DND-41 (cell line): ENCODE measurements at regions not wholly inside any gene's neighbourhood (a gene's known extent, or its start where the extent isn't known, plus 50 kb on each side); places are given as distances from the start of the nearest gene placed in this dataset.

Experiments
- ATAC-seq: fragments of 200-7000 bp; cut with Tn5 transposase; 3 replicates; pipeline ENCODE4 v1.9.1; 2021; ENCODE audit warnings: low read depth; ENCODE audit not compliant: insufficient read depth
- DNase-seq: peaks from one replicate; pipeline ENCODE4 v3.0.0-alpha.2; 2020
- H2AFZ ChIP-seq: 2 replicates; pipeline ENCODE4 v1.6.0; 2012; ENCODE audit warnings: low read depth, low read length
- H3K27ac ChIP-seq: 2 replicates; pipeline ENCODE4 v1.5.1; 2012; ENCODE audit warnings: low read length, inconsistent platforms
- H3K27me3 ChIP-seq: fragments of 200-600 bp; sonication (generic); 2 replicates; pipeline ENCODE4 v1.6.0; 2012; ENCODE audit warnings: low read length, mild to moderate bottlenecking, inconsistent platforms; ENCODE audit not compliant: insufficient read depth, poor library complexity
- H3K36me3 ChIP-seq: 2 replicates; pipeline ENCODE4 v1.5.1; 2012; ENCODE audit warnings: low read length, inconsistent platforms; ENCODE audit not compliant: insufficient read depth
- H3K4me1 ChIP-seq: 2 replicates; pipeline ENCODE4 v1.5.1; 2012; ENCODE audit warnings: mild to moderate bottlenecking, low read length; ENCODE audit not compliant: insufficient read depth
- H3K4me2 ChIP-seq: 2 replicates; pipeline ENCODE4 v1.6.0; 2012; ENCODE audit warnings: mild to moderate bottlenecking, moderate library complexity, low read length, inconsistent platforms; ENCODE audit not compliant: insufficient read depth
- H3K4me3 ChIP-seq, 2 experiments: fragments of 200-600 bp in 1 of 2; shearing (Covaris generic) in 1 of 2; 2 replicates each; pipeline ENCODE4 v1.5.1; 2012 to 2016; ENCODE audit warnings: inconsistent platforms in 2 of 2, low read length in 2 of 2, mild to moderate bottlenecking in 2 of 2, low read depth in 1 of 2, moderate library complexity in 1 of 2
- H3K79me2 ChIP-seq: 2 replicates; pipeline ENCODE4 v1.6.0; 2012; ENCODE audit warnings: low read length, inconsistent platforms; ENCODE audit not compliant: insufficient read depth
- H3K9ac ChIP-seq: 2 replicates; pipeline ENCODE4 v1.6.0; 2012; ENCODE audit warnings: low read depth, mild to moderate bottlenecking, inconsistent platforms, low read length, moderate library complexity
- H3K9me3 ChIP-seq: 2 replicates; pipeline ENCODE4 v1.5.1; 2012; ENCODE audit warnings: low read length, moderate library complexity, mild to moderate bottlenecking, inconsistent platforms; ENCODE audit not compliant: insufficient read depth, severe bottlenecking
- H4K20me1 ChIP-seq: 2 replicates; pipeline ENCODE4 v1.6.0; 2012; ENCODE audit warnings: low read length; ENCODE audit not compliant: insufficient read depth
- EZH2 ChIP-seq: IDR thresholded peaks from 3 replicates; pipeline ENCODE4 v1.6.1; 2012; ENCODE audit warnings: borderline replicate concordance, low read depth, mild to moderate bottlenecking, moderate library complexity, low read length, inconsistent platforms; ENCODE audit not compliant: severe bottlenecking
- TF ChIP-seq, protein P1 (sequence below): IDR thresholded peaks from 2 replicates; pipeline ENCODE4 v1.5.1; 2012; ENCODE audit warnings: borderline replicate concordance, low read length, moderate library complexity, mild to moderate bottlenecking; ENCODE audit not compliant: poor library complexity, severe bottlenecking; ENCODE audit errors: extremely low read depth

DNA sequence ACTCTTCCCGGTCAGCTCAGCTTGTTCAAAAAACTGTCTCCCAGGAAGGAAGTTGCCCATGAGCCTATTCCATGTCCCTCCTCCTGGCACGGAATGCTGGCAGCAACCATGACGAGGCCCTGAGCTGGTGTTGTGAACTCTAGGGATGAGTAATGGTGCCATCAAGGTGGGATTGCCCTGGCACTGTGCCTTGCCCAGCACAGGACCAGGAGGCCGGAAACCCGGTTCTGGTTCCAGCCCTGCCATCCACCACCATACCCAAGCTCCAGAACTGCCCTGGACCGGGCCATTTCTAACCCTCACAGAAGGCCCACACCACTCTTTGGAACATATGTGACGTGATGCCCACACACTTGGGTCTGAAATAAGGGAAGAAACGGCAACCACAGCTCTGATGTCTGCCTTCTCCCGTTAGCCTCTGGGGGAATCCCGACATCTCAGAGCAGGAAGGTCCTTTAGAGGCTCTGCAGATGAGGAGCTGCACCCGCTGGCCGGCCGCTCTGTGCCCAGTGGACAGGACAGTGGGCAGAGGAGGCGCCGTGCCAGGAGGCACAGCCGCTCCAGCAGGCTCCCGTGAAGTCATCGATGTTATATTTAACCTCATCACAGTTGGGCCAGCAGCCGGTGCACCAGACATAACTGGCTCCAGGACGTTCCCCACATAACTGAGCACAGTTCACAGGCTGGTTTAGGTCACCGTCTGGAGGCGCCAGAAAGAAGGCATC, 462.1 kb upstream of the ID2 start:
- no peak for ATAC-seq
- H3K9ac ChIP-seq = no peak overlapping the region
- no peaks in the 10 kb centered on the region for H3K9me3 ChIP-seq
- no peak overlapping the region for H2AFZ ChIP-seq
- H3K27me3 ChIP-seq = no peaks in the 10 kb centered on the region
- H3K4me3 ChIP-seq = no peak overlapping the region
- DNase-seq = no peak
- no peaks in the 10 kb centered on the region for H3K4me1 ChIP-seq
- no peak overlapping the region for H3K27ac ChIP-seq
- no peaks in the 10 kb centered on the region for H3K79me2 ChIP-seq
- no peak overlapping the region for H3K4me2 ChIP-seq
- no peak for TF ChIP-seq EZH2
- TF ChIP-seq, protein P1, sequence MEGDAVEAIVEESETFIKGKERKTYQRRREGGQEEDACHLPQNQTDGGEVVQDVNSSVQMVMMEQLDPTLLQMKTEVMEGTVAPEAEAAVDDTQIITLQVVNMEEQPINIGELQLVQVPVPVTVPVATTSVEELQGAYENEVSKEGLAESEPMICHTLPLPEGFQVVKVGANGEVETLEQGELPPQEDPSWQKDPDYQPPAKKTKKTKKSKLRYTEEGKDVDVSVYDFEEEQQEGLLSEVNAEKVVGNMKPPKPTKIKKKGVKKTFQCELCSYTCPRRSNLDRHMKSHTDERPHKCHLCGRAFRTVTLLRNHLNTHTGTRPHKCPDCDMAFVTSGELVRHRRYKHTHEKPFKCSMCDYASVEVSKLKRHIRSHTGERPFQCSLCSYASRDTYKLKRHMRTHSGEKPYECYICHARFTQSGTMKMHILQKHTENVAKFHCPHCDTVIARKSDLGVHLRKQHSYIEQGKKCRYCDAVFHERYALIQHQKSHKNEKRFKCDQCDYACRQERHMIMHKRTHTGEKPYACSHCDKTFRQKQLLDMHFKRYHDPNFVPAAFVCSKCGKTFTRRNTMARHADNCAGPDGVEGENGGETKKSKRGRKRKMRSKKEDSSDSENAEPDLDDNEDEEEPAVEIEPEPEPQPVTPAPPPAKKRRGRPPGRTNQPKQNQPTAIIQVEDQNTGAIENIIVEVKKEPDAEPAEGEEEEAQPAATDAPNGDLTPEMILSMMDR = no peak
- no peaks in the 10 kb centered on the region for H4K20me1 ChIP-seq
- no peaks in the 10 kb centered on the region for H3K36me3 ChIP-seq

DNA sequence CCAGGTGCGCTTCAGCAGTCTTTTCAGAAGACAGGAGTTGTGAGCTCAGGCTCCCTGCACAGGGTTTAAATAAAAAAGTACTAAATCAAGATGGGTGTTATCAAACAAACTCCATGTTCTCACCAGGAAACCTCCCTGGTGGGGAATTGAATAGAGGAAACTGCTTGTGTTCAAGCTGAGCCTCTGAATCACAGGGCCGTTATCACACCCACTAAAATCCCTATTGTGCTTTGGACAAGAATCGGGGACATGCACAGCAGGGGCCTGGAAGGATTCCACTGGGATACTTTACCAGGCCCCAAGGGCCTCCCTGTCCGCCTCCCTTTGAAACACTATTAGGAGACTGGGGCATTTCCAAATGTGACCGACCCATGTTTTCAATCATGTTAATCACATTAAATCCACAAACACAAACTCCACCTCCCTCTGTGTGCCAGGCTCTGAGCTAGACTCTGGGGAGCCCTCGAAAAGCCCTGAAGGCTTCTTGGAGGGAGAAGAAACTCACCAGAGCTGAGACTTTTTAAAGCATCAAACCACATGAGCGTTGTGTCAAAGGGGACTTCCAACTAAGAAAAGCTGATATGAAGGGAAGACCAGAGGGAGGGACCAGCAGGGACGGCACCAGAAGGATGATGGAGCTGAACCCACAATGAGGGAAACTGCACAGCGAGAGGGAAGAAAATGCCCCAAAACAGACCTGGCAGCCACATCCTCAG, 458.7 kb upstream of the ID2 start:
- TF ChIP-seq, protein P1 = no peak
- TF ChIP-seq EZH2 = no peak
- H3K79me2 ChIP-seq = no peaks in the 10 kb centered on the region
- no peak overlapping the region for H3K4me3 ChIP-seq
- no peaks in the 10 kb centered on the region for H3K36me3 ChIP-seq
- no peaks in the 10 kb centered on the region for H3K4me1 ChIP-seq
- H2AFZ ChIP-seq = no peak overlapping the region
- ATAC-seq = no peak
- H3K9ac ChIP-seq = no peak overlapping the region
- H3K27me3 ChIP-seq = no peaks in the 10 kb centered on the region
- no peak overlapping the region for H3K27ac ChIP-seq
- no peak overlapping the region for H3K4me2 ChIP-seq
- H3K9me3 ChIP-seq = no peaks in the 10 kb centered on the region
- H4K20me1 ChIP-seq = no peaks in the 10 kb centered on the region
- no peak for DNase-seq

DNA sequence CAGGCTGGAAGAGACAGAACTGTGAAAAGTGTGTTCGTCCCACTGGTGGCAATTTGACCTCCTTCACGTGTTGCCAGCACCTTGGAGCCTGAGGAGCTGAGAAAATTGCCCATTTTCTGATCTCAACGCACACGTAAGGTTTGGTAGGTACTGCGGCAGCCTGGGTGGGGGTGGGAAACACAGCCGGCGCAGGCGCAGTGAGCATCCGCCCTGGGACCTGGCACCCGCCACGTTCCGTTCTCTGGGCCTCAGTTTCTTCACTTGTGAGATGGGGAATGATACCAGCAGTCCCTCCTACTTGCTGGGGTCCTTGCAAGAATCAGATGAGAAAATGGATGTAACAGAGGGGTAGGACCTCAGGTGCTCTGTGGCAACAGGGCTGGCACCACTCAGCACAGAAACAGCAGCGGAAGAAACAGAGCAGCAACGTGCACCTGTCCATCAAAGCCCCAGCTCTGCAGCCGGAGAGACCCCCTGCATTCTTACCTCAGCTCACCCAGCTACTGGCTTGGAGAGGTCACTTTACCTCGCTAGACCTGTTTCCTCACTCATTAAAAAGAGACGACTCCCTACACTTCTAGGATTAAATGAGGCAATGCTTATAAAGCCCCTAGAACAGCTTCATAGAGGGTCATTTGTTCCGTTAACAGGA, 458.0 kb upstream of the ID2 start:
- H4K20me1 ChIP-seq = no peaks in the 10 kb centered on the region
- no peaks in the 10 kb centered on the region for H3K9me3 ChIP-seq
- H3K27ac ChIP-seq = no peak overlapping the region
- no peaks in the 10 kb centered on the region for H3K79me2 ChIP-seq
- H3K4me3 ChIP-seq = no peak overlapping the region
- no peak for ATAC-seq
- no peak overlapping the region for H3K9ac ChIP-seq
- no peak overlapping the region for H3K4me2 ChIP-seq
- DNase-seq = no peak
- no peak overlapping the region for H2AFZ ChIP-seq
- H3K36me3 ChIP-seq = no peaks in the 10 kb centered on the region
- no peaks in the 10 kb centered on the region for H3K27me3 ChIP-seq
- peaks cover 2% of the 10 kb centered on the region for H3K4me1 ChIP-seq
- TF ChIP-seq, protein P1 = no peak
- TF ChIP-seq EZH2 = no peak
